Gastroesophageal sphincter (tissue), 3 donors: ENCODE measurements at regions not wholly inside any gene's neighbourhood (a gene's known extent, or its start where the extent isn't known, plus 50 kb on each side); places are given as distances from the start of the nearest gene placed in this dataset.

Source experiments
- CTCF ChIP-seq, 4 experiments: fragments of 200-600 bp in 2 of 4; fragments of 450-650 bp in 2 of 4; sonication (generic) in 1 of 4; IDR thresholded peaks; one replicate each; pipeline ENCODE4 v1.5.1; 2017 to 2019; ENCODE audit warnings: antibody characterized with exemption in 4 of 4, mild to moderate bottlenecking in 2 of 4, moderate library complexity in 2 of 4
- POLR2A ChIP-seq, 2 donors: fragments of 450-650 bp; IDR thresholded peaks; one replicate each; pipeline ENCODE4 v1.6.1; 2017; ENCODE audit warnings: antibody characterized with exemption in 2 of 2, mild to moderate bottlenecking in 2 of 2, moderate library complexity in 1 of 2

DNA sequence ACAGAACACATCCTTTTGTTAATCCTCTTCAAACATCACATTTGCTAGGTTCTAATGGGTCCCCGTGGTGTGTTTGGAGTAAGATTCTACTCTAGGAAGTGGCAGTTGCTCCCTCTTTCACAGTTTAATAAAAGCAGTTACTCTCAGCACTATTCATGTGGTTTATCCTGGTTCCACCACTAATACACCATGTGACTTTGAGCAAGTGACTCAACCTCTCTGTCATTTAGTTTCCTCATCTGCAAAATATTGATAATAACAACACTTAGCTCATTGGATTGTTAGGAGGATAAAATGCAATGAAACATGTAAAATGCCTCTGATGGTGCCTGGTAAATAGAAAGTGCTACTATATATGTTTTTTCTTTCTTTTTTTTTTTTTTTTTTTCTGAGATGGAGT lies 488.0 kb upstream of the NOX3 start:
- TF ChIP-seq CTCF (IDR thresholded peaks at IDR 0.05) (no peak), POLR2A (IDR thresholded peaks at IDR 0.05) (no peak)
